ENCODE measurements at regions not wholly inside any gene's neighbourhood (a gene's known extent, or its start where the extent isn't known, plus 50 kb on each side); places are given as distances from the start of the nearest gene placed in this dataset.

- no peak for TF ChIP-seq CTCF (IDR thresholded peaks at IDR 0.05)
- Histone ChIP-seq H3K27ac (no peak overlapping the region), H3K27me3 (replicated peaks; ENCODE audit: insufficient read depth) (no peaks in the 10 kb centered on the region), H3K4me3 (no peak overlapping the region), H3K9me3 (no peaks in the 10 kb centered on the region), H3K36me3 (no peaks in the 10 kb centered on the region), H3K4me1 (ENCODE audit: control insufficient read depth in 1 of 2, low read depth in 2 of 2) (no peaks in the 10 kb centered on the region)
- ATAC-seq (ENCODE audit: insufficient number of reproducible peaks, low FRiP score, low read depth) (no peak), DNase-seq (ENCODE audit: low spot score) (no peak)
Measured at GRCh38 chr5:2183154-2184025, 300.7 kb upstream of the IRX4 start.

GRCh38 chr5:2182020-2182419 is 299.3 kb upstream of the IRX4 start:
- Histone ChIP-seq H3K27me3 (replicated peaks; ENCODE audit: insufficient read depth) (no peaks in the 10 kb centered on the region), H3K9me3 (no peaks in the 10 kb centered on the region), H3K36me3 (no peaks in the 10 kb centered on the region), H3K4me1 (ENCODE audit: control insufficient read depth in 1 of 2, low read depth in 2 of 2) (no peaks in the 10 kb centered on the region), H3K27ac (no peak overlapping the region), H3K4me3 (no peak overlapping the region)
- no peak for DNase-seq (ENCODE audit: low spot score)
- ATAC-seq (ENCODE audit: insufficient number of reproducible peaks, low FRiP score, low read depth), result no peak
- no peak for TF ChIP-seq CTCF (IDR thresholded peaks at IDR 0.05)

- H3K36me3 ChIP-seq, result no peaks in the 10 kb centered on the region
- DNase-seq (ENCODE audit: low spot score) (no peak), ATAC-seq (ENCODE audit: insufficient number of reproducible peaks, low FRiP score, low read depth) (no peak)
- H3K9me3 ChIP-seq, result no peaks in the 10 kb centered on the region
- H3K4me1 ChIP-seq (ENCODE audit: control insufficient read depth in 1 of 2, low read depth in 2 of 2), result no peaks in the 10 kb centered on the region
- no peak for TF ChIP-seq CTCF (IDR thresholded peaks at IDR 0.05)
- no peak overlapping the region for H3K4me3 ChIP-seq
- no peaks in the 10 kb centered on the region for H3K27me3 ChIP-seq (replicated peaks; ENCODE audit: insufficient read depth)
- no peak overlapping the region for H3K27ac ChIP-seq
Measured at GRCh38 chr5:2181557-2181956, 298.8 kb upstream of the IRX4 start.

- Histone ChIP-seq H3K4me1 (ENCODE audit: control insufficient read depth in 1 of 2, low read depth in 2 of 2) (no peaks in the 10 kb centered on the region), H3K9me3 (no peaks in the 10 kb centered on the region), H3K36me3 (no peaks in the 10 kb centered on the region), H3K27ac (no peak overlapping the region), H3K27me3 (replicated peaks; ENCODE audit: insufficient read depth) (no peaks in the 10 kb centered on the region), H3K4me3 (no peak overlapping the region)
- no peak for DNase-seq (ENCODE audit: low spot score)
- TF ChIP-seq CTCF (IDR thresholded peaks at IDR 0.05), result no peak
- no peak for ATAC-seq (ENCODE audit: insufficient number of reproducible peaks, low FRiP score, low read depth)
Measured at GRCh38 chr5:2181149-2181548, 298.4 kb upstream of the IRX4 start.

- no peaks in the 10 kb centered on the region for H3K27me3 ChIP-seq (replicated peaks; ENCODE audit: insufficient read depth)
Measured at GRCh38 chr5:2180456-2180855, 297.7 kb upstream of the IRX4 start.

More at GRCh38 chr5:2180456-2180855, 297.7 kb upstream of the IRX4 start:
- Histone ChIP-seq H3K4me1 (ENCODE audit: control insufficient read depth in 1 of 2, low read depth in 2 of 2) (no peaks in the 10 kb centered on the region), H3K4me3 (no peak overlapping the region), H3K27ac (no peak overlapping the region), H3K9me3 (no peaks in the 10 kb centered on the region), H3K36me3 (no peaks in the 10 kb centered on the region)
- ATAC-seq (ENCODE audit: insufficient number of reproducible peaks, low FRiP score, low read depth) (no peak), DNase-seq (ENCODE audit: low spot score) (no peak)
- TF ChIP-seq CTCF (IDR thresholded peaks at IDR 0.05), result no peak
